ENCODE measurements at regions not wholly inside any gene's neighbourhood (a gene's known extent, or its start where the extent isn't known, plus 50 kb on each side); places are given as distances from the start of the nearest gene placed in this dataset.

DNA sequence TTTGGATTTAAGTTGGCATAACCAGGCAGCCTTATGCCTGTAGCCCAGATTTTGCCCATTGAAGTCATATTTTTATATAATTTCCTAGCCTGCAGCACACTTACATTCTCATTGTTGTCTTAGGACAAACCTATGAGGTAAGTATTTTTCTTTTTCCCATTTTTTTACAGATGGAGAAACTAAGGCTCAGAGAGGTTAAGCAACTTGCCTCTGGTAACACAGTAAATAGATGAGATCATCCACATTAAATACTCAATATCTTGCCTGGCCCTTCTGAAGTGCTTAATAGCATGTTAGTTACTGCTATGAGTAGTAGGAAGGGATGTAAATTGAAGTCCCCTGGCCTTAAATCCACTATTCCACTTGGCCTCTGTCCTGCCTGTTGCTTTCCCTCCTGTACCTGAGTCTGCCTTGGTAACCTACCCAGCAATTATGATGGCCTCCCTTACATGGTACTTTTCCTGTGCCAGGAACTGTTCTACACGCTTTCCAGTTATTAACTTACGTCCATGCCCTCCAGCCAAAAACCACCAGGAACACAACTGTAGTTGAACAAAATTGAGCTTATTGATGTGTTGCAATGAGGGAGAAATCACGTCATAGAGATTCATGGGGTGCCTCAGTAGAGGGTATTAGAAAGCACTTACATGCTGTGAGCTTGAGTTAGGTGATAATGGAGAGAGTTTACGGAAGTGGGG is 111.6 kb upstream of the FGGY start:
- H4K91ac ChIP-seq (ENCODE audit: low read depth, low read length, poor library complexity), result no peak overlapping the region
- H3K14ac ChIP-seq (ENCODE audit: low read length), result no peak overlapping the region
- no peak overlapping the region for H2BK15ac ChIP-seq (ENCODE audit: low read length)
- no peaks in the 10 kb centered on the region for H3K27me3 ChIP-seq (ENCODE audit: control insufficient read depth in 3 of 3, insufficient read depth in 3 of 3, low read depth in 1 of 3, low read length in 3 of 3)
- H2BK12ac ChIP-seq (ENCODE audit: low read length), result no peak overlapping the region
- H3K36me3 ChIP-seq (replicated peaks in 1 of 2; ENCODE audit: control insufficient read depth in 2 of 2, insufficient read depth in 2 of 2, low read length in 2 of 2), result no peaks in the 10 kb centered on the region
- DNase-seq (ENCODE audit: low spot score), result no peak
- no peak overlapping the region for H4K8ac ChIP-seq (ENCODE audit: low read depth, low read length)
- no peak overlapping the region for H3K9ac ChIP-seq (ENCODE audit: low read depth, low read length, poor library complexity)
- H3K4ac ChIP-seq (ENCODE audit: low read length), result no peak overlapping the region
- no peak overlapping the region for H2AK5ac ChIP-seq (ENCODE audit: low read depth, low read length)
- no peaks in the 10 kb centered on the region for H3K4me1 ChIP-seq (ENCODE audit: control insufficient read depth in 2 of 2, insufficient read depth in 1 of 2, low read depth in 1 of 2, low read length in 2 of 2)
- no peaks in the 10 kb centered on the region for H3K79me1 ChIP-seq (ENCODE audit: low read depth, low read length)
- no peak overlapping the region for H3K27ac ChIP-seq (replicated peaks; ENCODE audit: low read length)
- no peak overlapping the region for H3K4me2 ChIP-seq (ENCODE audit: insufficient read depth, low read length, poor library complexity, severe bottlenecking)
- H3K18ac ChIP-seq (ENCODE audit: low read length), result no peak overlapping the region
- H3K4me3 ChIP-seq (ENCODE audit: low read length in 2 of 2), result no peak overlapping the region
- H2AFZ ChIP-seq (ENCODE audit: low read length), result no peak overlapping the region
- H3K9me3 ChIP-seq (replicated peaks in 1 of 2; ENCODE audit: control insufficient read depth in 2 of 2, insufficient read depth in 1 of 2, low read depth in 1 of 2, low read length in 2 of 2), result no peaks in the 10 kb centered on the region
- H2BK5ac ChIP-seq (ENCODE audit: low read length), result no peak overlapping the region
- H2BK120ac ChIP-seq (ENCODE audit: low read depth, low read length), result no peak overlapping the region
- H3K23ac ChIP-seq (ENCODE audit: low read depth, low read length, poor library complexity), result no peak overlapping the region
- WGBS, 2 donors (ENCODE audit: extremely low coverage in 2 of 2, insufficient read length in 2 of 2, insufficient replicate concordance in 1 of 2), result no CpG with 5 or more reads among the region's 4 CpGs

DNA sequence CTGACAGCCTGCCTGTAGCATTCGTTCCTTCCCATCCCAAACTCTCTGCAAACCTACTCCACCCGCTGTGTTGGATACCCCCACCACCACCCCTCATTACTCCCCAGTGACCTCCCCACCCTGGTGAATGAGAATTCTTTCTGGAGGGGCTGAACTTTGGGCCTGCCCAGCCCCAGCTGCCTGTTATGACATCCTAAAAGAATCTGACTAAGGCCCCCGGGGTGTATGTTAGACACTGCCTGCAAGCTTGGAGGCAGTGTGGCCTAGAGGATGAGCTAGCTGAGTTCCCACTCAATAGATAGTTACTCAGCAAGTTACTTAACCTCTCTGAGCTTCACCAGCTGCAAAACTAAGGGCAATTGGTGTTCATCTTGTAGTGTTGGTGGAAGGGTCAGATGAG is 110.2 kb upstream of the FGGY start:
- Histone ChIP-seq H3K36me3 (replicated peaks in 1 of 2; ENCODE audit: control insufficient read depth in 2 of 2, insufficient read depth in 2 of 2, low read length in 2 of 2) (no peaks in the 10 kb centered on the region), H3K9ac (ENCODE audit: low read depth, low read length, poor library complexity) (no peak overlapping the region), H3K14ac (ENCODE audit: low read length) (no peak overlapping the region), H3K23ac (ENCODE audit: low read depth, low read length, poor library complexity) (no peak overlapping the region), H3K27ac (replicated peaks; ENCODE audit: low read length) (no peak overlapping the region), H3K9me3 (replicated peaks in 1 of 2; ENCODE audit: control insufficient read depth in 2 of 2, insufficient read depth in 1 of 2, low read depth in 1 of 2, low read length in 2 of 2) (no peaks in the 10 kb centered on the region), H2AFZ (ENCODE audit: low read length) (no peak overlapping the region), H2BK15ac (ENCODE audit: low read length) (no peak overlapping the region), H2AK5ac (ENCODE audit: low read depth, low read length) (no peak overlapping the region), H3K4me3 (ENCODE audit: low read length in 2 of 2) (no peak overlapping the region), H2BK120ac (ENCODE audit: low read depth, low read length) (no peak overlapping the region), H4K8ac (ENCODE audit: low read depth, low read length) (no peak overlapping the region), H3K4ac (ENCODE audit: low read length) (no peak overlapping the region), H4K91ac (ENCODE audit: low read depth, low read length, poor library complexity) (no peak overlapping the region), H3K79me1 (ENCODE audit: low read depth, low read length) (no peaks in the 10 kb centered on the region), H2BK12ac (ENCODE audit: low read length) (no peak overlapping the region), H2BK5ac (ENCODE audit: low read length) (no peak overlapping the region), H3K4me2 (ENCODE audit: insufficient read depth, low read length, poor library complexity, severe bottlenecking) (no peak overlapping the region), H3K18ac (ENCODE audit: low read length) (no peak overlapping the region), H3K27me3 (ENCODE audit: control insufficient read depth in 3 of 3, insufficient read depth in 3 of 3, low read depth in 1 of 3, low read length in 3 of 3) (no peaks in the 10 kb centered on the region), H3K4me1 (ENCODE audit: control insufficient read depth in 2 of 2, insufficient read depth in 1 of 2, low read depth in 1 of 2, low read length in 2 of 2) (no peaks in the 10 kb centered on the region)
- no CpG with 5 or more reads among the region's 3 CpGs for WGBS, 2 donors (ENCODE audit: extremely low coverage in 2 of 2, insufficient read length in 2 of 2, insufficient replicate concordance in 1 of 2)
- DNase-seq (ENCODE audit: low spot score), result no peak

DNA sequence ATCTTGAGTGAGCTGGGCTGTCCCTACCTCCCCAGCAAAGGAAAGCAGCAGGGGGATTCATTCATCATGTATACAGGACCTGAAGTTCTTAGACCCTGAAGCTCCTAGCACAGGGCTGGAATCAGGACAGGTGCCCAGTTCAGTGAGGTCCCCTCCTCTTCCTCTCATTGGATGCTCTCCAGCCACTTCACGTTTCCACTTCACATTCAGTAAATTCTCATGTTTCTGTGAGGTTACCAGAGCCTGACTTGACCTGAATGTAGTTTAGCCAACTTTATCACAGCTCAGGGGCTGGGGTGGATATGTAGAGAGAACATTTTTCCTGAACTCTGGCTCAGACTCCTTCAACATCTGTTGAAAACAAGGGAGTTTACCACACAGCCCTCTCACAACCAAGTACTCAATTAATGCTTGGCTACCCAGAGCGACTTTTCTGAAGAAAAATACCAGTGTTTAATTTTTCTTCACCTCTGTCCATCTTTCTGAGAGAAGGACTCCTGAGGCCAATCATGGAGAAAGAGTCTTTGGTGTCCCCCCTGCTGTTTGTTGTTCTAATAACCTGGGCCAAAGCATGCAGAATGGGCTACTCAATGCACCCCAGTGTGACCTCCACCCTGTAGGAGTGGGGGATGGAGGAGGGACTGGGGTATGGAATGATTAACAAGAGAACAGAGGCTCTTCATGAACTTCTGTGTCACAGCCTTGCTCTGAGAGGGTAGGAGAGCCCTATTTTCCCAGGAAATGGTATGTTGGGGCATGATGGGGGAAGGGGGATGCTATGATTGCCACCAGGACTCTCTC is 108.3 kb upstream of the FGGY start:
- no peak overlapping the region for H3K4ac ChIP-seq (ENCODE audit: low read length)
- no peak overlapping the region for H2AFZ ChIP-seq (ENCODE audit: low read length)
- H3K27ac ChIP-seq (replicated peaks; ENCODE audit: low read length), result no peak overlapping the region
- no peak overlapping the region for H2AK5ac ChIP-seq (ENCODE audit: low read depth, low read length)
- no peak overlapping the region for H3K4me2 ChIP-seq (ENCODE audit: insufficient read depth, low read length, poor library complexity, severe bottlenecking)
- H3K4me1 ChIP-seq (ENCODE audit: control insufficient read depth in 2 of 2, insufficient read depth in 1 of 2, low read depth in 1 of 2, low read length in 2 of 2), result no peaks in the 10 kb centered on the region
- H2BK120ac ChIP-seq (ENCODE audit: low read depth, low read length), result no peak overlapping the region
- H2BK5ac ChIP-seq (ENCODE audit: low read length), result no peak overlapping the region
- no peak for DNase-seq (ENCODE audit: low spot score)
- no peaks in the 10 kb centered on the region for H3K79me1 ChIP-seq (ENCODE audit: low read depth, low read length)
- peaks cover 0 to 3% of the 10 kb centered on the region in 2 donors for H3K9me3 ChIP-seq (replicated peaks in 1 of 2; ENCODE audit: control insufficient read depth in 2 of 2, insufficient read depth in 1 of 2, low read depth in 1 of 2, low read length in 2 of 2)
- H3K9ac ChIP-seq (ENCODE audit: low read depth, low read length, poor library complexity), result no peak overlapping the region
- no peak overlapping the region for H2BK15ac ChIP-seq (ENCODE audit: low read length)
- no CpG with 5 or more reads among the region's 2 CpGs for WGBS, 2 donors (ENCODE audit: extremely low coverage in 2 of 2, insufficient read length in 2 of 2, insufficient replicate concordance in 1 of 2)
- H3K14ac ChIP-seq (ENCODE audit: low read length), result no peak overlapping the region
- no peak overlapping the region for H2BK12ac ChIP-seq (ENCODE audit: low read length)
- no peak overlapping the region for H4K8ac ChIP-seq (ENCODE audit: low read depth, low read length)
- H3K36me3 ChIP-seq (replicated peaks in 1 of 2; ENCODE audit: control insufficient read depth in 2 of 2, insufficient read depth in 2 of 2, low read length in 2 of 2), result no peaks in the 10 kb centered on the region
- H4K91ac ChIP-seq (ENCODE audit: low read depth, low read length, poor library complexity), result no peak overlapping the region
- no peaks in the 10 kb centered on the region for H3K27me3 ChIP-seq (ENCODE audit: control insufficient read depth in 3 of 3, insufficient read depth in 3 of 3, low read depth in 1 of 3, low read length in 3 of 3)
- H3K4me3 ChIP-seq (ENCODE audit: low read length in 2 of 2), result no peak overlapping the region
- H3K23ac ChIP-seq (ENCODE audit: low read depth, low read length, poor library complexity), result no peak overlapping the region
- H3K18ac ChIP-seq (ENCODE audit: low read length), result no peak overlapping the region

DNA sequence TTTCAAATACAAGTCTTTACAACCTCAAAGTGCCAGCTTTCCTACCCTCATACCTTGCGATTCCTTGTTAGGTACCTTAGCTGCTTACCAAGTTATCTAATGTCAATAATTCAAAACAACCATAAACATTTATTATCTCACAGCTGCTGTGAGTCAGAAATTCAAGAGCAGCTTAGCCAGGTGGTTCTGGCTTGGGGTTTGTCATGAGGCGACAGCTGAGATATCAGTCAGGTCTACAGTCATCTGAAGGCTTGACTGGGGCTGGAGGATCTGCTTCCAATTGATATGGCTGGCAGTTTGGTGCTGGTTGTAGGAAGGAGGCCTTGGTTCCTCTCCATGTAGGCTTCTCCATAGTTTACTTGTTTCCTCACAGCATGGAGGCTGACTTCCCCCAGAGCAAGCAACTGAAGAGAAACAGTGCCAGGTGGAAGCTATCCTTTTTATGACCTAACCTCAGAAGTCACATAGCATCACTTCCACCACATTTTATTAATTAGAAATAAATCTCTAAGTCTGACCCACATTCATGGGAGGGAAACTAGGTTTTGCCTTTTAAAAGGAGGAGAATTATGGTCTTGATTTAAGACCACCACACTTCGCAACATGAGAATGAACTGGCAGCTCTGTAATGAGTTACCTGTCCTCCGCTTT is 103.3 kb upstream of the FGGY start:
- H3K27ac ChIP-seq (replicated peaks; ENCODE audit: low read length), result no peak overlapping the region
- DNase-seq (ENCODE audit: low spot score), result no peak
- H2AFZ ChIP-seq (ENCODE audit: low read length), result no peak overlapping the region
- no peaks in the 10 kb centered on the region for H3K79me1 ChIP-seq (ENCODE audit: low read depth, low read length)
- no peak overlapping the region for H2AK5ac ChIP-seq (ENCODE audit: low read depth, low read length)
- H3K9me3 ChIP-seq (replicated peaks in 1 of 2; ENCODE audit: control insufficient read depth in 2 of 2, insufficient read depth in 1 of 2, low read depth in 1 of 2, low read length in 2 of 2), result peaks cover 0 to 3% of the 10 kb centered on the region in 2 donors
- no peak overlapping the region for H2BK120ac ChIP-seq (ENCODE audit: low read depth, low read length)
- no peak overlapping the region for H3K18ac ChIP-seq (ENCODE audit: low read length)
- H3K4ac ChIP-seq (ENCODE audit: low read length), result no peak overlapping the region
- H3K9ac ChIP-seq (ENCODE audit: low read depth, low read length, poor library complexity), result no peak overlapping the region
- no peaks in the 10 kb centered on the region for H3K27me3 ChIP-seq (ENCODE audit: control insufficient read depth in 3 of 3, insufficient read depth in 3 of 3, low read depth in 1 of 3, low read length in 3 of 3)
- no peak overlapping the region for H2BK15ac ChIP-seq (ENCODE audit: low read length)
- no peak overlapping the region for H3K4me2 ChIP-seq (ENCODE audit: insufficient read depth, low read length, poor library complexity, severe bottlenecking)
- no peak overlapping the region for H4K8ac ChIP-seq (ENCODE audit: low read depth, low read length)
- H3K23ac ChIP-seq (ENCODE audit: low read depth, low read length, poor library complexity), result no peak overlapping the region
- H2BK5ac ChIP-seq (ENCODE audit: low read length), result no peak overlapping the region
- no peak overlapping the region for H3K4me3 ChIP-seq (ENCODE audit: low read length in 2 of 2)
- no peak overlapping the region for H3K14ac ChIP-seq (ENCODE audit: low read length)
- H4K91ac ChIP-seq (ENCODE audit: low read depth, low read length, poor library complexity), result no peak overlapping the region
- no peaks in the 10 kb centered on the region for H3K36me3 ChIP-seq (replicated peaks in 1 of 2; ENCODE audit: control insufficient read depth in 2 of 2, insufficient read depth in 2 of 2, low read length in 2 of 2)
- H2BK12ac ChIP-seq (ENCODE audit: low read length), result no peak overlapping the region
- no peaks in the 10 kb centered on the region for H3K4me1 ChIP-seq (ENCODE audit: control insufficient read depth in 2 of 2, insufficient read depth in 1 of 2, low read depth in 1 of 2, low read length in 2 of 2)
- WGBS, 2 donors (ENCODE audit: extremely low coverage in 2 of 2, insufficient read length in 2 of 2, insufficient replicate concordance in 1 of 2), result no CpG with 5 or more reads among the region's 4 CpGs
